ENCODE measurements at regions not wholly inside any gene's neighbourhood (a gene's known extent, or its start where the extent isn't known, plus 50 kb on each side); places are given as distances from the start of the nearest gene placed in this dataset.
"Not testable (repeated sequence)": the region's sequence is repeated elsewhere in the genome, so short reads cannot be mapped to it uniquely, and the experiment has no call there.

DNA sequence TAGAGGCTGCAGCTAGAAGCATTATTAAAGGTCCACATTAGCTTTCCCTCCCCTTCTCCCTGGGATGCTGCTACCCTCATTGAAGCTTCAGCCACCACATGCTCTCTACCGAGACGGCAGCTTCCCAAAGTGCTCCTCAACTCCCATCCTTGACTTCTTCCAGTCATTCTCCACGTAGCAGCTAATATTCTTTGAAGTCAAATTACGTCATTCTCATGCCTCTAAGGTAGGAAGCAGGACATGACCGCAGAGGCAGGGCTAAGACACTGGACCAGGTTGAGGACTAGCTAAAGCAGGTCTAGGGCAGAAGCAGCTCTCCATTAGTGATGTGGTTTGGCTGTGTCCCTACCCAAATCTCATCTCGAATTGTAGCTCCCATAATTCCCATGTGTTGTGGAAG is 128.3 kb downstream of the SHOX start:
- TF ChIP-seq, protein P1, sequence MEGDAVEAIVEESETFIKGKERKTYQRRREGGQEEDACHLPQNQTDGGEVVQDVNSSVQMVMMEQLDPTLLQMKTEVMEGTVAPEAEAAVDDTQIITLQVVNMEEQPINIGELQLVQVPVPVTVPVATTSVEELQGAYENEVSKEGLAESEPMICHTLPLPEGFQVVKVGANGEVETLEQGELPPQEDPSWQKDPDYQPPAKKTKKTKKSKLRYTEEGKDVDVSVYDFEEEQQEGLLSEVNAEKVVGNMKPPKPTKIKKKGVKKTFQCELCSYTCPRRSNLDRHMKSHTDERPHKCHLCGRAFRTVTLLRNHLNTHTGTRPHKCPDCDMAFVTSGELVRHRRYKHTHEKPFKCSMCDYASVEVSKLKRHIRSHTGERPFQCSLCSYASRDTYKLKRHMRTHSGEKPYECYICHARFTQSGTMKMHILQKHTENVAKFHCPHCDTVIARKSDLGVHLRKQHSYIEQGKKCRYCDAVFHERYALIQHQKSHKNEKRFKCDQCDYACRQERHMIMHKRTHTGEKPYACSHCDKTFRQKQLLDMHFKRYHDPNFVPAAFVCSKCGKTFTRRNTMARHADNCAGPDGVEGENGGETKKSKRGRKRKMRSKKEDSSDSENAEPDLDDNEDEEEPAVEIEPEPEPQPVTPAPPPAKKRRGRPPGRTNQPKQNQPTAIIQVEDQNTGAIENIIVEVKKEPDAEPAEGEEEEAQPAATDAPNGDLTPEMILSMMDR (IDR thresholded peaks at IDR 0.05) = no peak
- no peak for ATAC-seq (ENCODE audit: low FRiP score)
- DNase-seq (ENCODE audit: low spot score) = no peak

GRCh38 chrX:750812-751211 is 120.2 kb downstream of the SHOX start:
- no peak for ATAC-seq (ENCODE audit: low FRiP score)
- no peak for DNase-seq (ENCODE audit: low spot score)
- TF ChIP-seq, protein P1 (IDR thresholded peaks at IDR 0.05) = no peak

DNA sequence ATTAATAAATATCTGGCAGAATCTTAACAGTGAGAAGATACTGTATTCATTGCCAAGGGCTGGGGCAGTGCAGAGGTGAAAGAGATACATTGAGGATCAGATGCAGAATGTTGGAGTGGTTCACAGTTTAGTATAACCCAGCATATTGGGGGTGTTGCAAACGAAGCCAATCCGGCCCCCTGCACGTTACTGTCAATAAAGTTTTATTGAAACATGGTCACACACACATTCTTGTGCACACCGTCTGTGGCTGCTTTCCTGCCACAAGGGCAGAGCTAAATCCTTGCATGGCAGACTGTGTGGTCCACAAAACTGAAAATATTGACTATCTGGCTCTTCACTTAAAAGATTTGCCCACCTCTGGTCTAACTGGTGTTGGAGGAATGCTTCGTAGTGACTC is 119.7 kb downstream of the SHOX start:
- TF ChIP-seq, protein P1 (IDR thresholded peaks at IDR 0.05) = no peak
- no peak for DNase-seq (ENCODE audit: low spot score)
- no peak for ATAC-seq (ENCODE audit: low FRiP score)

DNA sequence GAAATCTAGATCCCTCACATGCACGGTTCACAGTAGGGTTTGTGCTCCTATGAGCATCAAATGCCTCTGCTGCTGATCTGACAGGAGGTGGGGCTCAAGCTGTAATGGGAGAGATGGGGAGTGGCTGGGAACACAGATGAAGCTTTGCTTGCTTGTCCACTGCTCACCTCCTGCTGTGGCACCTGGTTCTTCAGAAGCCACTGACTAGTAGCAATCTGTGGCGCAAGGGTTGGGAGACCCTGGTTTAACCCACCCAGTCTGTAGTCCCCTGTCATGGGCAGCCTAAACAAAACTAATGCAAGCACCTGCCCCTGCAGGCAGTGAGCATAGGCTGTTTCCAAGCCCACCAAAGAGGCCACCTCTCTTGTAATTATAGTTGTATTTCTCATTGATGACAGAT is 116.6 kb downstream of the SHOX start:
- DNase-seq (ENCODE audit: low spot score) (no peak), ATAC-seq (ENCODE audit: low FRiP score) (no peak)
- TF ChIP-seq, protein P1 (IDR thresholded peaks at IDR 0.05) = no peak

- ATAC-seq (ENCODE audit: low FRiP score) = no peak
Measured at GRCh38 chrX:739611-740010, 109.0 kb downstream of the SHOX start.

GRCh38 chrX:737021-737420 is 106.4 kb downstream of the SHOX start:
- ATAC-seq (ENCODE audit: low FRiP score); DNase-seq (ENCODE audit: low spot score): not testable (repeated sequence)

More at GRCh38 chrX:739611-740010, 109.0 kb downstream of the SHOX start:
- TF ChIP-seq, protein P1 (IDR thresholded peaks at IDR 0.05) = no peak
- no peak for DNase-seq (ENCODE audit: low spot score)

DNA sequence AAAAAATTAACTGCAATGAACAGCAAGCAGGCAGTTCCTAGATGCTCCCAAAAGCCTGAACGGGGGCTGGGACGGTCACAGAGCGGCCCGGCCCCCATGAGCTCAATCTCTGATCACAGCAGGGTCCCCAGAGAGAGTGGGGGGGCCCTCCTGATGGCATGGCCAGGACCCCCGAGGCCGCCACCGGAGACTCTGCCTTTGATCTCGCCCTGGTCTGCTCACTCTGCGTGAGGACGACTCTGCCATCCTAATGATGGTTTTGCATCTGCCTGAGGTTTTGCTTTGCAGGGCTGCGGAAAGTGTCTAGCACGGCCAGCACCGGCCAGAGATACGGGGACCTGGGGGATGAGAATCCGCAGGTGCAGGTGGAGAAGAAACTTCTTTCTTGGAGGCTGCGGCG is 103.8 kb downstream of the SHOX start:
- DNase-seq (ENCODE audit: low spot score) = no peak
- ATAC-seq (ENCODE audit: low FRiP score) = no peak
- TF ChIP-seq, protein P1 (IDR thresholded peaks at IDR 0.05) = no peak

GRCh38 chrX:733961-734360 is 103.4 kb downstream of the SHOX start:
- TF ChIP-seq, protein P1 (IDR thresholded peaks at IDR 0.05) = no peak
- ATAC-seq (ENCODE audit: low FRiP score) (no peak), DNase-seq (ENCODE audit: low spot score) (no peak)

Measured in omental fat pad (tissue), 3 donors.